H1 (cell line): ENCODE measurements at regions not wholly inside any gene's neighbourhood (a gene's known extent, or its start where the extent isn't known, plus 50 kb on each side); places are given as distances from the start of the nearest gene placed in this dataset.

Experiments used
- CTCF ChIA-PET: fragments of 300-600 bp; sonication (Branson Sonifier 250); formaldehyde crosslinking; loops from one replicate; lab custom pipeline; 2021; ENCODE audit not compliant: partially characterized antibody; lab: Charles Lee
- POLR2A ChIA-PET: fragments of 300-600 bp; sonication (Branson Sonifier 250); formaldehyde crosslinking; loops from one replicate; lab custom pipeline; 2021; ENCODE audit warnings: inconsistent platforms; ENCODE audit not compliant: partially characterized antibody; lab: Charles Lee
- DNase-seq, 2 experiments: peaks; one replicate each; pipeline versions ENCODE4 v3.0.0 to v3.0.0-alpha.2; 2010 to 2022; ENCODE audit warnings: low spot score in 2 of 2, low read depth in 1 of 2, mixed read lengths in 1 of 2
- FAIRE-seq: peaks from 2 replicates; lab custom pipeline; 2011; peaks lifted over from hg19 to GRCh38; lab: Jason Lieb, UNC
- H2AFZ ChIP-seq: 2 replicates; pipeline ENCODE4 v1.8.1; 2012; ENCODE audit warnings: low read length, inconsistent platforms
- H2AK5ac ChIP-seq: 2 replicates; pipeline ENCODE4 v1.6.1; 2013; ENCODE audit warnings: low read depth, low read length
- H2BK120ac ChIP-seq: replicated peaks from 2 replicates; pipeline ENCODE3; 2013; ENCODE audit warnings: low read depth, low read length, inconsistent platforms
- H2BK12ac ChIP-seq: 2 replicates; pipeline ENCODE4 v1.6.1; 2013; ENCODE audit warnings: low read depth, low read length
- H2BK15ac ChIP-seq: 2 replicates; pipeline ENCODE4 v1.6.1; 2013; ENCODE audit warnings: low read length
- H2BK20ac ChIP-seq: 2 replicates; pipeline ENCODE4 v1.6.1; 2013; ENCODE audit warnings: low read length
- H2BK5ac ChIP-seq: 2 replicates; pipeline ENCODE4 v1.6.1; 2013; ENCODE audit warnings: low read depth, low read length
- H3K14ac ChIP-seq: 2 replicates; pipeline ENCODE4 v1.6.1; 2013; ENCODE audit warnings: inconsistent platforms; ENCODE audit not compliant: insufficient read length
- H3K18ac ChIP-seq: 2 replicates; pipeline ENCODE4 v1.6.1; 2013; ENCODE audit warnings: low read length; ENCODE audit errors: extremely low read depth
- H3K23ac ChIP-seq: 2 replicates; pipeline ENCODE4 v1.6.1; 2013; ENCODE audit warnings: inconsistent platforms; ENCODE audit not compliant: insufficient read length
- H3K23me2 ChIP-seq: 2 replicates; pipeline ENCODE4 v1.6.1; 2013; ENCODE audit warnings: low read depth, low read length
- H3K27ac ChIP-seq: 2 replicates; pipeline ENCODE4 v1.6.1; 2011; ENCODE audit warnings: low read depth, low read length, inconsistent platforms
- H3K27me3 ChIP-seq, 4 experiments: replicated peaks in 1 of 4; 1 replicate in 1 of 4; 2 replicates in 3 of 4; pipeline versions ENCODE4 v1.6.1 to v1.8.1; 2011 to 2013; ENCODE audit warnings: low read length in 3 of 4, mild to moderate bottlenecking in 3 of 4, inconsistent platforms in 2 of 4, mixed read lengths in 2 of 4, moderate library complexity in 1 of 4; ENCODE audit not compliant: control insufficient read depth in 3 of 4, insufficient read depth in 3 of 4; ENCODE audit errors: extremely low read depth in 1 of 4
- H3K36me3 ChIP-seq, 4 experiments: 2 replicates each; pipeline versions ENCODE4 v1.6.1 to v1.8.1; 2011 to 2013; ENCODE audit warnings: mild to moderate bottlenecking in 4 of 4, low read length in 3 of 4, moderate library complexity in 2 of 4, control low read depth in 1 of 4, inconsistent platforms in 1 of 4; ENCODE audit not compliant: insufficient read depth in 4 of 4, control insufficient read depth in 2 of 4
- H3K4ac ChIP-seq: replicated peaks from 2 replicates; pipeline ENCODE3; 2013; ENCODE audit warnings: low read length, low read depth, mixed read lengths, inconsistent platforms; ENCODE audit not compliant: insufficient read length
- H3K4me1 ChIP-seq, 4 experiments: replicated peaks in 1 of 4; 1 replicate in 1 of 4; 2 replicates in 3 of 4; pipeline versions ENCODE4 v1.6.1 to v1.8.1; 2011 to 2013; ENCODE audit warnings: low read length in 3 of 4, inconsistent platforms in 2 of 4, mixed read lengths in 1 of 4; ENCODE audit not compliant: insufficient read depth in 4 of 4, control insufficient read depth in 3 of 4
- H3K4me2 ChIP-seq, 2 experiments: 2 replicates each; pipeline versions ENCODE4 v1.6.1 to v1.8.1; 2011 to 2013; ENCODE audit warnings: low read depth in 2 of 2, low read length in 2 of 2, control low read depth in 1 of 2, inconsistent platforms in 1 of 2, mild to moderate bottlenecking in 1 of 2; ENCODE audit not compliant: insufficient read depth in 1 of 2
- H3K4me3 ChIP-seq, 4 experiments: fragments of 200-600, 300-600 bp in 1 of 4; sonication (generic), shearing (Covaris generic), sonication (Bioruptor Twin) in 1 of 4; 2 replicates each; pipeline versions ENCODE4 v1.5.1 to v1.8.1; 2011 to 2016; ENCODE audit warnings: low read length in 4 of 4, low read depth in 3 of 4, control low read depth in 2 of 4, inconsistent platforms in 2 of 4, mild to moderate bottlenecking in 2 of 4, mixed read lengths in 1 of 4, moderate library complexity in 1 of 4; ENCODE audit not compliant: insufficient read depth in 2 of 4; ENCODE audit errors: extremely low read depth in 1 of 4
- H3K56ac ChIP-seq: replicated peaks from 2 replicates; pipeline ENCODE3; 2013; ENCODE audit warnings: low read depth, mild to moderate bottlenecking, mixed read lengths, low read length, inconsistent platforms; ENCODE audit not compliant: insufficient read length
- H3K79me1 ChIP-seq: 2 replicates; pipeline ENCODE4 v1.6.1; 2013; ENCODE audit warnings: low read depth, low read length, control low read depth
- H3K79me2 ChIP-seq, 2 experiments: 2 replicates each; pipeline versions ENCODE4 v1.6.1 to v1.8.1; 2012 to 2013; ENCODE audit warnings: low read length in 2 of 2, mild to moderate bottlenecking in 2 of 2, inconsistent platforms in 1 of 2; ENCODE audit not compliant: insufficient read depth in 2 of 2, control insufficient read depth in 1 of 2
- H3K9ac ChIP-seq, 4 experiments: replicated peaks in 1 of 4; 1 replicate in 1 of 4; 2 replicates in 3 of 4; pipeline versions ENCODE4 v1.6.1 to v1.8.1; 2011 to 2013; ENCODE audit warnings: low read depth in 3 of 4, low read length in 3 of 4, control low read depth in 2 of 4, mild to moderate bottlenecking in 2 of 4, moderate library complexity in 2 of 4, inconsistent platforms in 1 of 4; ENCODE audit errors: extremely low read depth in 1 of 4
- H3K9me3 ChIP-seq, 2 experiments: 2 replicates each; pipeline versions ENCODE4 v1.6.1 to v1.8.1; 2012 to 2013; ENCODE audit warnings: mild to moderate bottlenecking in 2 of 2, moderate library complexity in 2 of 2, control low read depth in 1 of 2, inconsistent platforms in 1 of 2, low read depth in 1 of 2, low read length in 1 of 2, mixed read lengths in 1 of 2; ENCODE audit not compliant: insufficient read depth in 2 of 2
- H4K20me1 ChIP-seq, 2 experiments: replicated peaks in 1 of 2; 2 replicates each; pipeline versions ENCODE3 to v1.8.1; 2011 to 2013; ENCODE audit warnings: inconsistent platforms in 2 of 2, low read length in 2 of 2, mild to moderate bottlenecking in 1 of 2; ENCODE audit not compliant: insufficient read depth in 2 of 2, control insufficient read depth in 1 of 2
- H4K5ac ChIP-seq: 2 replicates; pipeline ENCODE4 v1.6.1; 2013; ENCODE audit warnings: low read length, low read depth, mixed read lengths, inconsistent platforms; ENCODE audit not compliant: insufficient read length
- H4K8ac ChIP-seq: 2 replicates; pipeline ENCODE4 v1.8.0; 2013; ENCODE audit warnings: mild to moderate bottlenecking, moderate library complexity, low read length, inconsistent platforms; ENCODE audit not compliant: insufficient read depth; ENCODE audit errors: extremely low read depth
- H4K91ac ChIP-seq: replicated peaks from 2 replicates; pipeline ENCODE3; 2013; ENCODE audit warnings: low read length, mixed read lengths, inconsistent platforms; ENCODE audit not compliant: insufficient read length
- BACH1 ChIP-seq: IDR thresholded peaks from 2 replicates; pipeline ENCODE4 v1.6.1; 2012; ENCODE audit warnings: low read length, improper control_type of control experiment
- BCL11A ChIP-seq, 2 experiments: IDR thresholded peaks; one replicate each; pipeline ENCODE4 v1.6.1; 2011; ENCODE audit warnings: low read depth in 2 of 2, low read length in 2 of 2, mild to moderate bottlenecking in 2 of 2
- CBX5 ChIP-seq: fragments of 300-800, 300-1000 bp; sonication (generic); IDR thresholded peaks from 2 replicates; pipeline ENCODE4 v1.7.1; 2016; ENCODE audit warnings: antibody characterized with exemption, low read length, low read depth
- CBX8 ChIP-seq: fragments of 300-800, 300-1000 bp; sonication (generic); IDR thresholded peaks from 2 replicates; pipeline ENCODE4 v1.7.1; 2016; ENCODE audit warnings: low read depth, low read length, borderline replicate concordance
- EGR1 ChIP-seq: IDR thresholded peaks from 2 replicates; pipeline ENCODE4 v1.6.1; 2011; ENCODE audit warnings: low read depth, low read length, borderline replicate concordance
- EP300 ChIP-seq, 2 experiments: IDR thresholded peaks; 1 replicate in 1 of 2; 2 replicates in 1 of 2; pipeline ENCODE4 v1.6.1; 2011 to 2012; ENCODE audit warnings: low read depth in 2 of 2, low read length in 2 of 2, mild to moderate bottlenecking in 2 of 2, borderline replicate concordance in 1 of 2, inconsistent platforms in 1 of 2, moderate library complexity in 1 of 2
- FOSL1 ChIP-seq: IDR thresholded peaks from 2 replicates; pipeline ENCODE4 v1.6.1; 2011; ENCODE audit warnings: mild to moderate bottlenecking, low read depth, low read length, moderate library complexity; ENCODE audit not compliant: insufficient read depth
- MAFK ChIP-seq: IDR thresholded peaks from 2 replicates; pipeline ENCODE4 v1.6.1; 2012; ENCODE audit warnings: low read depth, mild to moderate bottlenecking, improper control_type of control experiment, low read length
- POLR2AphosphoS5 ChIP-seq: IDR thresholded peaks from 2 replicates; pipeline ENCODE4 v1.6.1; 2011; ENCODE audit warnings: low read depth, low read length
- RNF2 ChIP-seq: fragments of 200-900, 300-1000 bp; sonication (generic); IDR thresholded peaks from 2 replicates; pipeline ENCODE4 v1.7.1; 2016; ENCODE audit warnings: borderline replicate concordance, low read depth, mild to moderate bottlenecking, antibody characterized with exemption, low read length; ENCODE audit not compliant: poor library complexity, severe bottlenecking; ENCODE audit errors: missing control alignments
- SP1 ChIP-seq: IDR thresholded peaks from 2 replicates; pipeline ENCODE4 v1.6.1; 2011; ENCODE audit warnings: low read depth, low read length
- SP2 ChIP-seq: IDR thresholded peaks from 2 replicates; pipeline ENCODE4 v1.6.1; 2012; ENCODE audit warnings: mild to moderate bottlenecking, low read length, inconsistent platforms
- SP4 ChIP-seq: IDR thresholded peaks from 2 replicates; pipeline ENCODE4 v1.6.1; 2012; ENCODE audit warnings: low read length, inconsistent platforms
- TAF1 ChIP-seq: IDR thresholded peaks from 2 replicates; pipeline ENCODE4 v1.6.1; 2011; ENCODE audit warnings: mild to moderate bottlenecking, low read depth, low read length
- WGBS, 2 experiments: shearing (Covaris generic) in 1 of 2; methylation state at CpG; one replicate each; pipeline versions ENCODE4 v1.1.6 to v1.1.7; 2013 to 2015; ENCODE audit warnings: low lambda C conversion rate in 2 of 2, mixed read lengths in 2 of 2, inconsistent platforms in 1 of 2, low coverage in 1 of 2, missing lambda C conversion rate in 1 of 2; ENCODE audit not compliant: insufficient replicate concordance in 2 of 2, insufficient coverage in 1 of 2, insufficient read length in 1 of 2; ENCODE audit errors: extremely low coverage in 1 of 2, missing lambda C conversion rate in 1 of 2; 5-methylcytosine and 5-hydroxymethylcytosine counted together

GRCh38 chr2:236472720-236473495, 96.7 kb upstream of the ACKR3 start:
- H4K5ac ChIP-seq: no peak overlapping the region
- no peak overlapping the region for H3K9ac ChIP-seq
- H4K8ac ChIP-seq: no peak overlapping the region
- 0 out of 2 replicates have a peak overlapping the region, but pooled peaks have one; percentile 39 for H2AFZ ChIP-seq
- WGBS, 2 experiments: 77% methylated on average over 9 of the region's 9 CpGs; no CpG with 5 or more reads in 1 of the 2 experiments
- H2BK5ac ChIP-seq: no peak overlapping the region
- H3K4me2 ChIP-seq: peak overlapping the region in 1 of 2 experiments; percentile 17; a peak in 1 of 4 replicates
- H3K79me2 ChIP-seq: no peaks in the 10 kb centered on the region
- H3K23me2 ChIP-seq: no peaks in the 10 kb centered on the region
- DNase-seq: no peak
- no peak overlapping the region for H2BK15ac ChIP-seq
- no peak overlapping the region for H4K91ac ChIP-seq
- H3K27me3 ChIP-seq: no peaks in the 10 kb centered on the region
- H4K20me1 ChIP-seq: no peaks in the 10 kb centered on the region
- H3K4me1 ChIP-seq: peaks cover 0 to 8% (median 3%) of the 10 kb centered on the region in 4 experiments; a peak in 3 of 7 replicates
- no peaks in the 10 kb centered on the region for H3K9me3 ChIP-seq
- no peaks in the 10 kb centered on the region for H3K79me1 ChIP-seq
- POLR2A ChIA-PET: no interaction called here
- H3K56ac ChIP-seq: no peak overlapping the region
- no peak overlapping the region for H2AK5ac ChIP-seq
- FAIRE-seq: peak; percentile 42
- no peak overlapping the region for H3K27ac ChIP-seq
- H3K14ac ChIP-seq: no peak overlapping the region
- no peak overlapping the region for H3K18ac ChIP-seq
- CTCF ChIA-PET: interaction anchor here (1.2 to 1.5 kb wide), 2 partner anchors 40 to 163 kb away, joined by 3 to 5 read pairs; no protein-coding TSS in a partner anchor
- H2BK20ac ChIP-seq: no peak overlapping the region
- no peak overlapping the region for H2BK120ac ChIP-seq
- H3K4ac ChIP-seq: no peak overlapping the region
- H3K23ac ChIP-seq: no peak overlapping the region
- H3K4me3 ChIP-seq: no peak overlapping the region
- no peak overlapping the region for H2BK12ac ChIP-seq
- H3K36me3 ChIP-seq: no peaks in the 10 kb centered on the region
- TF ChIP-seq POLR2AphosphoS5: no peak
- TF ChIP-seq CBX5: no peak
- TF ChIP-seq SP4: no peak
- no peak for TF ChIP-seq TAF1
- TF ChIP-seq FOSL1: no peak
- no peak for TF ChIP-seq SP1
- TF ChIP-seq BACH1: no peak
- TF ChIP-seq RNF2: no peak
- no peak for TF ChIP-seq SP2
- no peak for TF ChIP-seq EP300 (IDR thresholded peaks at IDR 0.05; ENCODE audit: borderline replicate concordance in 1 of 2, low read depth in 2 of 2, low read length in 2 of 2)
- no peak for TF ChIP-seq EGR1
- no peak for TF ChIP-seq MAFK
- no peak for TF ChIP-seq CBX8
- no peak for TF ChIP-seq BCL11A (IDR thresholded peaks at IDR 0.05; ENCODE audit: low read depth in 2 of 2, low read length in 2 of 2)
